A549 (cell line): ENCODE measurements at regions not wholly inside any gene's neighbourhood (a gene's known extent, or its start where the extent isn't known, plus 50 kb on each side); places are given as distances from the start of the nearest gene placed in this dataset.
A peak's percentile ranks its signal among the peaks of the same experiment; 100 is the strongest.

Experiments used
- ATAC-seq, 2 experiments: fragments of 200-7000 bp in 1 of 2; fragments of >200 bp in 1 of 2; cut with Nextera tagmentation in 1 of 2; cut with Tn5 transposase in 1 of 2; 3 replicates each; pipeline versions ENCODE4 v1.8.0 to v1.9.1; 2018 to 2020; ENCODE audit warnings: mild to moderate bottlenecking in 1 of 2, moderate library complexity in 1 of 2
- CTCF ChIA-PET: fragments of 300-600 bp; sonication (Branson Sonifier 250); formaldehyde crosslinking; extraction: SDS; loops from one replicate; lab custom pipeline; 2021; ENCODE audit warnings: antibody characterized with exemption, inconsistent platforms; lab: Yijun Ruan, JAX
- POLR2A ChIA-PET: fragments of 350-600 bp; formaldehyde crosslinking; extraction: SDS; loops from one replicate; lab custom pipeline; 2021; ENCODE audit warnings: antibody characterized with exemption, inconsistent platforms; lab: Yijun Ruan, JAX
- DNase-seq, 2 experiments: peaks; one replicate each; pipeline versions ENCODE4 v3.0.0 to v3.0.0-alpha.2; 2011 to 2016; ENCODE audit warnings: low read depth in 1 of 2, low spot score in 1 of 2
- FAIRE-seq: peaks from 2 replicates; lab custom pipeline; 2011; peaks lifted over from hg19 to GRCh38; lab: Jason Lieb, UNC
- H3K27ac ChIP-seq, 2 experiments: fragments of >200 bp; sonication (Bioruptor Twin); formaldehyde crosslinking; 3 replicates each; pipeline ENCODE4 v1.5.1; 2016 to 2017
- H3K4me1 ChIP-seq: fragments of >200 bp; sonication (Bioruptor Twin); formaldehyde crosslinking; 3 replicates; pipeline ENCODE4 v1.6.1; 2016
- H3K4me2 ChIP-seq: fragments of >200 bp; sonication (Bioruptor Twin); formaldehyde crosslinking; 3 replicates; pipeline ENCODE4 v1.6.1; 2016
- H3K4me3 ChIP-seq: fragments of >200 bp; sonication (Bioruptor Twin); formaldehyde crosslinking; 3 replicates; pipeline ENCODE4 v1.5.1; 2016
- H3K9me3 ChIP-seq: fragments of >200 bp; sonication (Bioruptor Twin); formaldehyde crosslinking; 3 replicates; pipeline ENCODE4 v1.6.1; 2016
- CEBPB ChIP-seq, 2 experiments: fragments of >200 bp in 1 of 2; sonication (Bioruptor Twin) in 1 of 2; formaldehyde crosslinking in 1 of 2; IDR thresholded peaks; 2 replicates each; pipeline ENCODE4 v1.6.1; 2012 to 2016
- CTCF ChIP-seq: fragments of >200 bp; sonication (Bioruptor Twin); formaldehyde crosslinking; IDR thresholded peaks from 3 replicates; pipeline ENCODE4 v1.5.1; 2016
- EHF ChIP-seq: fragments of 250-450 bp; sonication (Bioruptor Pico); IDR thresholded peaks from 2 replicates; pipeline ENCODE4 v1.5.0; 2020; ENCODE audit warnings: mild to moderate bottlenecking
- EHMT2 ChIP-seq: fragments of 200-600 bp; sonication (generic); IDR thresholded peaks from 2 replicates; pipeline ENCODE4 v1.6.1; 2016; ENCODE audit warnings: antibody characterized with exemption, low read depth, mild to moderate bottlenecking, moderate library complexity
- ESRRA ChIP-seq: fragments of 150-350 bp; IDR thresholded peaks from 2 replicates; pipeline ENCODE4 v1.6.1; 2014; ENCODE audit warnings: mild to moderate bottlenecking, low read length, borderline replicate concordance
- GATA3 ChIP-seq: IDR thresholded peaks from 2 replicates; pipeline ENCODE4 v1.6.1; 2012; ENCODE audit warnings: borderline replicate concordance
- JUNB ChIP-seq: fragments of >200 bp; sonication (Bioruptor Twin); formaldehyde crosslinking; IDR thresholded peaks from 2 replicates; pipeline ENCODE4 v1.6.1; 2016
- MAFK ChIP-seq: fragments of 450-650 bp; IDR thresholded peaks from 2 replicates; pipeline ENCODE4 v1.6.1; 2014; ENCODE audit not compliant: partially characterized antibody
- RAD21 ChIP-seq, 2 experiments: fragments of >200 bp in 1 of 2; sonication (Bioruptor Twin) in 1 of 2; formaldehyde crosslinking in 1 of 2; IDR thresholded peaks in 1 of 2; conservative IDR thresholded peaks in 1 of 2; 2 replicates in 1 of 2; 3 replicates in 1 of 2; pipeline ENCODE4 v1.6.1; 2012 to 2018; ENCODE audit warnings: inconsistent platforms in 1 of 2
- USF2 ChIP-seq: fragments of 450-650 bp; IDR thresholded peaks from 2 replicates; pipeline ENCODE4 v1.6.1; 2014; ENCODE audit warnings: antibody characterized with exemption
- WGBS: methylation state at CpG from one replicate; pipeline ENCODE4 v1.1.6; 2017; ENCODE audit errors: missing lambda C conversion rate; 5-methylcytosine and 5-hydroxymethylcytosine counted together

- no peak for TF ChIP-seq EHF (CRISPR knock-in tag)
- no peak for TF ChIP-seq GATA3
Observed at GRCh38 chr4:140252742-140253555, 99.0 kb upstream of the MAML3 start (continued).

GRCh38 chr4:140252141-140252741 is 98.3 kb upstream of the MAML3 start:
- Histone ChIP-seq H3K9me3 (no peaks in the 10 kb centered on the region), H3K4me1 (peaks cover 65% of the 10 kb centered on the region), H3K4me2 (peak overlapping the region; percentile 75), H3K4me3 (peak overlapping the region; percentile 44), H3K27ac (peak overlapping the region; percentile 94 to 98)
- TF ChIP-seq JUNB (no peak), RAD21 (conservative IDR thresholded peaks at IDR 0.05 in 1 of 2, IDR thresholded peaks at IDR 0.05 in 1 of 2) (0 out of 5 replicates have a peak, but pooled peaks of 1 of the 2 experiments have one; percentile 0)
- CTCF ChIA-PET = interaction anchor here (0.6 to 3.8 kb wide), 20 partner anchors 9 to 596 kb away, joined by 3 to 40 read pairs (median 4); no protein-coding TSS in a partner anchor
- ATAC-seq = peak; percentile 46 to 66; a peak in 5 of 6 replicates
- peak; percentile 21 to 47 for DNase-seq
- POLR2A ChIA-PET = interaction anchor here (0.6 to 4.0 kb wide), 4 partner anchors 99 to 240 kb away, joined by 3 to 40 read pairs (median 6); partner anchors contain the start of gene MAML3
- no peak for FAIRE-seq
- WGBS = 31% methylated on average over 15 of the region's 19 CpGs

GRCh38 chr4:140251571-140251970 is 97.6 kb upstream of the MAML3 start:
- Histone ChIP-seq H3K27ac (peak overlapping the region; percentile 94 to 98), H3K9me3 (no peaks in the 10 kb centered on the region), H3K4me3 (no peak overlapping the region)
- POLR2A ChIA-PET = interaction anchor here (1.0 to 4.0 kb wide), 3 partner anchors 98 to 239 kb away, joined by 3 to 40 read pairs (median 8); partner anchors contain the start of gene MAML3
- no peak for DNase-seq
- CTCF ChIA-PET = interaction anchor here (0.8 to 3.8 kb wide), 15 partner anchors 9 to 596 kb away, joined by 3 to 40 read pairs (median 5); no protein-coding TSS in a partner anchor
- FAIRE-seq = no peak
- 81% methylated on average over 4 of the region's 5 CpGs for WGBS
- ATAC-seq = no peak
- TF ChIP-seq ESRRA = no peak
- no peak for TF ChIP-seq CTCF
- TF ChIP-seq EHMT2 = no peak
- TF ChIP-seq MAFK = no peak
- TF ChIP-seq USF2 = no peak
- TF ChIP-seq, all 56 proteins: peak for 0
- H3K4me1 ChIP-seq = peaks cover 58% of the 10 kb centered on the region
- H3K4me2 ChIP-seq = peak overlapping the region; percentile 75; the same call in 2 of the 3 replicates

GRCh38 chr4:140250989-140251552 is 97.1 kb upstream of the MAML3 start:
- peak overlapping the region; percentile 75; the same call in 2 of the 3 replicates for H3K4me2 ChIP-seq
- ATAC-seq (no peak), DNase-seq (no peak), FAIRE-seq (no peak)
- peaks cover 53% of the 10 kb centered on the region for H3K4me1 ChIP-seq
- no peaks in the 10 kb centered on the region for H3K9me3 ChIP-seq
- CTCF ChIA-PET = interaction anchor here (0.6 to 2.5 kb wide), 9 partner anchors 10 to 595 kb away, joined by 3 to 12 read pairs (median 5); no protein-coding TSS in a partner anchor
- H3K4me3 ChIP-seq = no peak overlapping the region
- POLR2A ChIA-PET = interaction anchor here (2.6 to 4.0 kb wide), 2 partner anchors 98 to 239 kb away, joined by 8 to 40 read pairs; partner anchors contain the start of gene MAML3
- WGBS = 92% methylated on average over 4 of the region's 4 CpGs
- H3K27ac ChIP-seq = peak overlapping the region; percentile 94 to 98; a peak in 5 of 6 replicates
- TF ChIP-seq CEBPB (IDR thresholded peaks at IDR 0.05) (peak in 1 of 2 experiments; percentile 42; a peak in 1 of 4 replicates), GATA3 (no peak)
- TF ChIP-seq, all 56 proteins: peak for 1
